Hematopoietic multipotent progenitor cell (in vitro differentiated cells): ENCODE measurements at regions not wholly inside any gene's neighbourhood (a gene's known extent, or its start where the extent isn't known, plus 50 kb on each side); places are given as distances from the start of the nearest gene placed in this dataset.
"Not testable (repeated sequence)": the region's sequence is repeated elsewhere in the genome, so short reads cannot be mapped to it uniquely, and the experiment has no call there.

Experiments used
- DNase-seq, 3 donors: peaks; one replicate each; pipeline ENCODE4 v3.0.0-alpha.2; 2011 to 2015; ENCODE audit warnings: low read depth in 2 of 3, low spot score in 2 of 3

DNA sequence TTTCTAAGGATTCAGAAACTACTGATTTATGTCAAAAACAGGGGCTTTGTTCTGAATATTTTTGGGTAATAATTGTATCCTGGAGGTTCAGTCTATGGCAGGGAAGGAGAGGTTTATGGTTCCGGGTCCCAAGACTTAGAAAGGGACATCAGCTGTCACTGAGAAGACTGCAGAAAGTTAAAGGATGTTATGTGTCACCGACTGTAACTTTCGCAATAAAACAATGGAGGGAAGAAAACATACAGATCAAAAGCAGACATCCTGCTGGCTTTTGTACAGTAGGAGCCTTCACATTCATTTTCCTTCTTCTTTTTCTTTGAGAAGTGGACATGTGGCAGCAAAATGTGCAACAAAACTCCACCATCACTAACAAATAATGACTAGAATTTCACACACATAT, 900.7 kb upstream of the SOX11 start:
- no peak for DNase-seq

DNA sequence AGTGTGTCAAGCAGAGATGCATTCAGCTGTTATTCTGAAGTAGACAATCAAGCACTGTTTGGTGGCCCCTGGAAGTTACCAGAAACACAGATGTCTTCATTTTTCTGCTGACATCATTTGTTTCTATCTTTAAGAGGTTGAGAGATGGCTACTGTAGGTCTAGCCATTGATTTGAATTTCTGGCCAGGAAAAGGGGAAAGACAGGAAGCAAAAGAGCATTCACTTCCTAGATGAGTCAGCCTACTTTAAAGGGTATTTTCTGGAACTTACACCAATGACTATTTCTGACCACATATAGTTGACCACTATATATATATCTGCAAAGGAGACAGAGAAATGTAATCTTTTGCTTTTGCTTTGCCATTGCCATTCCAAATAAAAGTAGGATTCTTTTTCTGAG, 900.1 kb upstream of the SOX11 start:
- DNase-seq, result no peak

DNA sequence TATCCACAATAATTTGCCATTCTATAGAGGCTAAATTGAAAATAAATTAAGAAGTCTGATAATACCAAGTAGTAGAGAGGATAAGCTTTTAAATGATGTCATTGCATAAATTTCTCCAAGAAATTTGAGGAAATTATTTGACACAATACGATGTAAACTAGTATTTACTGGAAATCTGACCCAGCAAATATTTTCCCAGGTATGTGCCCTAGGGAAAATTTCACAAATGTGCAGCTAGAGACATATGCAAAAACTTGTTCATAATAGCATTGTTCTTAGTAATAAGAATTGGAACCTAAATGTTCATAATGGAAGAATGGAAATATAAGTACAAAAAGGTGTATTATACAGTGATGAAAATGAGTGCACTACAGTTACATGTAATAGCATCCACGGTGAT, 888.8 kb upstream of the SOX11 start:
- no peak for DNase-seq

DNA sequence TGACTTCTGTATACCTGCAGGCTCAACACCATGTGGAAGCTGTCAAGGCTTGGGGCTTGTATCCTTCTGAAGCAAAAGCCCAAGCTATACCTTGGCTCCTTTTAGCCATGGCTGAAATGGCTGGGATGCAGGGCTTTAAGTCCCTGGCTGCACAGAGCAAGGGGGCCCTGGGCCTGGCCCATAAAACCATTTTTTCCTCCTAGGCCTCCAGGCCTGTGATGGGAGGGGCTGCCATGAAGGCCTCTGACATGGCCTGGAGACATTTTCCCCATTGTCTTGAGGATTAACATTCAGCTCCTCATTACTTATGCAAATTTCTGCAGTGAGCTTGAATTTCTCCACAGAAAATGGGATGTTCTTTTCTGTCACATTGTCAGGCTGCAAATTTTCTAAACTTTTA, 878.0 kb upstream of the SOX11 start:
- not testable (repeated sequence) for DNase-seq

DNA sequence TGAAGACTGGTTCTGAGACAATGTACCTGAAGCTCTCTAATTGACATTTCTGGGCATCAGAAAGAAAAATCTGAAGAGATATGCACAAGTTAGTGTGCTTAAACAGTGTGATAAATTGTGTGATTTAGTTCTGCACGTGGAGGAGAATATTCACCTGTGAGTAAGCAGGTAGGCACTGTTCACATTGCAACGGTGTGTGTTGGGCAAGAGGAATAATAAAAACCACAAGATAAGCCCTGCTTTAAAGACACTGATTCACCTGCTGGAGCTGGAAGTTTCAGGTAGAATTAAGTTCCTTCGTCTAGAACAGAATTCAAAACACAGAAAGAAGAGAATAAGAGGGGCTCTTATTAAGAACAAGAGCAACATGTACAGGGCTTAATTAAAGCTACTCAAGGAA, 864.3 kb upstream of the SOX11 start:
- no peak for DNase-seq

DNA sequence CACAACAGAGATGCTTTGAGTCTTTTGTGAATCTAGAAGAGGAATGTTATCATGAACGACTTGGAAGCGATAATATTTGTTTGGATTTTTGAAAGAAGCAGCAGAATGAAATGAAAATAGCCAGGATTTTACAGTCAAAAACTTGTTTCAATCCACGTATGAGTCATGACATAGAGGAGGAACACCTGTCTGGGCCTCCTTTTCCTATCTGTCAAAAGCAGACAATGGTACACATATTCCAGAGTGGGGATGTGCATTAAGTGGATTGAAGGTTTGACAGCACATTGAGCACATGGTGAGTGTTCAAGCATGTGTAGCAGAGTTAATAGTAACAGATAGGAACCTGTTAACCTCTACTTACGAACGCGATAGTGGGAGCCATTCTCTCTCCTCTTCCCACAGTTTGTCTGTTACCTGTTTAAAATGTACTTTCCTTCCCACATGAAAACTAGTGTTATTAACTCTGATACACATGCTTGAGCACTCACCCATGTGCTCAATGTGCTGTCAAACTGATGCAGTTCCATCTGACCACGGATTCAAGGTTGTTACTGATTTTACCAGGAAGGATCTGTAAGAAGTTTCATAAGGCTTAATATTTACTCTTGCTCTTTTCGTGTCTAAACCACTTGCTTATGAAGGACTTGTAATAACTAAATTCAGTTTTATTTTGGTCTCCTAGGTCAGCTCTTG, 863.4 kb upstream of the SOX11 start:
- no peak for DNase-seq

DNA sequence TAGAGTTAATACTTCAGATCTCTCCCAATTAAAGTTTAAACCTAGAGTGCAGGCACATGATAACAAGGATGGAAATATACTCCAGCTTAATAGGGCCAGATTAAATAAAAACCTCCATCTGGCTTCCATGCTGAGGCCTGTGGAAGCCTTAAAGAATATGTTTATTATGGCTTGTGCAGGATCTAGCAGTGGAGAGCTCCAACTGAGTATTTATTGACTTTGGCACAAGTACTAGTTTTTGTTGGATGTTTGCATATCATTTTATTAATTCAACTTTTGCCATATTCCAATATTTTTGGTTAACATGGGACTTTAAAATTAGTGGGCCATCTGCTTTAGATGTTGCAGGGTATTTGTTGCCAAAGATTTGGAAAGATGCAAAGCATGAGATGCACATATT, 860.4 kb upstream of the SOX11 start:
- DNase-seq, result no peak

DNA sequence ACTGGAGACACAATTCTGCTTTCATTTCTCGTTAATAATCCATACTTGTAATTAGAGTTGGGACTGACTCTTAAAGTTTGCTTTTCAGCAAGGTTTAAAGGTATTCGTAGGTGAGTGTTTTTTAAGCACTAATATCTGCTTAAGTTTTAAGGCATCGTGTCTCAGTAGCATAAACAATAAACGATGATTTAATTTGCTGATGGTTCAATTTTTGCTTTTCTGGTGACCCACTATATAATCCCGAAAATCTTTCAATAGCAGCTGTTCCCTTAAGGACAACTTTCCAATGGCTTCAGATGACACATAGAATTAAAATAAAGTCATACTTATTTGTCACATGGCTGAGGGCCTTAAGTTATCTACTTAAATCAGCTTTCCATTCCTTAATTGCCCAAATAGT, 859.5 kb upstream of the SOX11 start:
- no peak for DNase-seq

DNA sequence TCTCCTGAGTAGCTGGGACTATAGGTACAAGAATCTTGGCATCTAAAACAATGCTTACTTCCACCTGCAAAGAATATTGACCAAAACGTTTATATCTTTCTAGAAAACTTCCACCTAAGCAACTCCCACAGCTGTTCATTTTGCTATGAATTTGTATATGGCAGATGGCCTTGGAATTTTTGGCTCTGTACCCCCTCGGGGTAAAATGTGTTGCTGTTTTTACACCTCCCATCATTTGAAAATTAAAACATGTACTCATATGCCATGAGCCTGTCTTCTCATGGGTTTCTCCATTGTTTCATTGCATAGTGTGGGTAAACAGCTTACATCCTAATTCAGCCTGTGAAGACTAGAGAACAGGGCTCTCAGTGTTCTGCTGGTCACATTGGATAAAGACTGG, 853.6 kb upstream of the SOX11 start:
- DNase-seq, result no peak

DNA sequence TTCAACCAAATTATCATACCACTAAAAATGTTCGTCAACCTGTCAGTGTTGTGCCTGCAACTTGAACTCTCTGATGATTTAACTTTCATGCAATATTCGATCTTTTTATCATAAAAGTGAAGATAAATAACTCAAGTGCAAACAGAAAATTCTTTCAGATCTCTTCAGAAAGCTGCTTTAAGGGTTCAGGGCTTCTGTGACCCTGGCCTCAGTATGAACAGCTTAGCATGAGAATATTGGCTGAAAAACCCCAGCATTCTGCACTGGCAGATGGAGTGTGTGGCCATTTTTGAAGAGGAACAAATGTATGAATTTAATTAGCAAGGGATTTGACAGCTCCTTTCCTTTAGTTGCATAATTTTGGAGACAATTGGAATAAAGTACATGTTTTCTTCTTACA, 851.4 kb upstream of the SOX11 start:
- DNase-seq, result no peak

DNA sequence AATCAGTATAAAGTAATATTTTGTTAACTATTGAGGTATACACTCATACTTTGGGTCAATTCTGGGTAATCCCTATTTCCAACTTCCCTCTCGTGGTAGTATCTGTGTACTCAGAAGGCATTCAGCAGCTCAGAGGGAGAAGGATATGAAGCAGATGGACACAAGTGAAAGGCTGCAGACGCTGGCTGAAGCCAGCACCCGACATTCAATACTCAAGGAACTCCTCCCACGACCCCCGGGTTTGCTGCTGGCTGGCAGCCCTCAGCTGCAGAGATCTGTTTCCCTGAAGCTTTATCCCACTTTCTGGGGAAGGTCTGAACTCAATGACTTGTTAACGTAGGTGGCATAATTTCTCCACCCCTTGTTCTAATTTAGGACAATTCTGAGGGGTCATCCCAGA, 847.3 kb upstream of the SOX11 start:
- DNase-seq, result no peak

DNA sequence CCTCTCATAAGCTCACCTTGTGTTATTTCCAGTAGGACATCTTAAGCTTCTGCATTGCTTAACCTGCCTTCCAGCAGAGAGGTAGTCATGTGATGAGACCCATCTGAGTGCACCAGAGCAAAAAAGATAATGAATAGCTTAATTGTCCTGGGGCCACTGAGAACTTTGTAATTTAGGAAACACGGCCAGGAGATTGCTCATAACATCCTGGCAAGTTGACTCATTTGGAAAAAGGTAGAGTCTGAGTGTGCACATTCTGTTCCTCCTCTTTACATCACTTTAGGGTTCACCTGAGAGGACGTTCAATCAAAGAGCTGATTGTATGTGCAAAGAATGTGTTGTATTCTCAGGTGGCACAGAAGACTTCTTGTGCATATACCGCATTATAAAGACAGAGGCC, 830.2 kb upstream of the SOX11 start:
- no peak for DNase-seq

DNA sequence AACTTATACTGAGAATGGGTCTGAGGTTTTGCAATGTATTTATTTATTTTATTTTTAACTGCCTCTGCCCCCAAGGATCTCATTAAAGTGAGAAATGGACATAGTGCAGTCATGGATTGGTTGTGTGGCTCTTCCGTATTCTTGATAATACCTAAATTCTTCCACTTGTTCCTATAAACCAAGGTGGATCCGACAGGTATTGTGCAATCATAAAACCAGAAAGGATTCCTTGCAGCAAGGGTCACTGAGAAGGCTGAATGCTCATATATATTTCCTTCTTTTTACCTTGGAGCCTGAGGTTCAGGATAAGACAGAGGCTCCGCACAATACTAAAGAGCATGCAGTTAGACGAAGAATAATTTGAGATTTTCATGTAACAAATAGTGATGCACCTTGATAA, 826.0 kb upstream of the SOX11 start:
- DNase-seq, result no peak

DNA sequence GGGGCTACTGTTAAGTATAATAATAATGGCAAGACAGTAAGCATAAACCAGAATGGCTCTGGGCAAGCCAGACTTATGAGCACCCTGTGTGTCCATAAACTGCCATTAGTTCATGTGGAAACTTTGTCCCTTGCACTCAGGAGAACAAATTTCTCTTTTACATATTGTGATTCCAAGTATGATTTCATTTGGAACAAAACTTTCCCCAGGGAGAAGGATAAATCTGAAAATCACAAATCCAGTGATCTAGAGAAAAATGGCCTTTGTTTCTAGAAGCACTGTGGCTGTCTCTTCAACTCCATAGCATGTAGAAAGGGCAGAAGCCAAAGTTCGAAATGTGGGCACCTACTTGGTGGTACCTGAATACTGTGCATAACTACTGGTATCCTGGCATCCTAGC, 823.7 kb upstream of the SOX11 start:
- DNase-seq, result no peak

DNA sequence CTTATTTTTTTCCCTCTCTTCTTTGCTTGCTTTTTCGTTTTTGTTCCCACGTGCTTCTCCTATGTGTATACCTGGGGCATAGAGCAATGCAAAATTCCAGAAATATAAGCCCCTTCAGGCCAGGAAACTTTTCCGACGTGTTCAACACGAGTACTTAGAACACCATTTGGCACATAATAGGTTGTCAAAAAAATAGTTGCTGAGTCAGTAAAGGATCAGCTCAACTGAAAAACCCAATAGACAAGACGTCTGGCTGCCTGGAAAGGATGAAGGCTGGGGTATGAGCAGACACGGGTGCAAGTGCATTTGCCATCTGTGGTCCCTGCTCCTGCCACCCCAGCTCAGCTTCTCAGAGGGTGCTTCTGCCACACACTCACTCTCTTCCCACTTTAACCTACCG, 823.0 kb upstream of the SOX11 start:
- DNase-seq, result no peak

DNA sequence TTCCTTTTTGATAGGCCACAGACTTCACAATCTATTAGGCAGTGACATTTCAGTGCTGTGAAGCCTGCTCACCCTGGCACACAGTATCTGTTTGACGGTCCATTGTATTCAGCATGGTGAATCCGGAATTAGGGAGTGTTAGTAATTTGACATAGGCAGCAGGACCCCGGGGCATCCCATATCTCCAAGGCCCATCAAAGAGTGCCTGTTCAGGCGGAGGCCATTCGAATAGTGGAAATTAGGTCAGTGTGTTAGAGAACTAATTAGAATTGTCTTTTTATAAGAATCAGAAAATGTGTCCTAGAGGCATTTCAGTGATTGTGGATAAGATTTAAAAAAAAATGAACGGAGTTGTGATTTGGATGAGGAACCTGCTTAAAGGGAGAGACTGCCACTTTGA, 818.8 kb upstream of the SOX11 start:
- no peak for DNase-seq

DNA sequence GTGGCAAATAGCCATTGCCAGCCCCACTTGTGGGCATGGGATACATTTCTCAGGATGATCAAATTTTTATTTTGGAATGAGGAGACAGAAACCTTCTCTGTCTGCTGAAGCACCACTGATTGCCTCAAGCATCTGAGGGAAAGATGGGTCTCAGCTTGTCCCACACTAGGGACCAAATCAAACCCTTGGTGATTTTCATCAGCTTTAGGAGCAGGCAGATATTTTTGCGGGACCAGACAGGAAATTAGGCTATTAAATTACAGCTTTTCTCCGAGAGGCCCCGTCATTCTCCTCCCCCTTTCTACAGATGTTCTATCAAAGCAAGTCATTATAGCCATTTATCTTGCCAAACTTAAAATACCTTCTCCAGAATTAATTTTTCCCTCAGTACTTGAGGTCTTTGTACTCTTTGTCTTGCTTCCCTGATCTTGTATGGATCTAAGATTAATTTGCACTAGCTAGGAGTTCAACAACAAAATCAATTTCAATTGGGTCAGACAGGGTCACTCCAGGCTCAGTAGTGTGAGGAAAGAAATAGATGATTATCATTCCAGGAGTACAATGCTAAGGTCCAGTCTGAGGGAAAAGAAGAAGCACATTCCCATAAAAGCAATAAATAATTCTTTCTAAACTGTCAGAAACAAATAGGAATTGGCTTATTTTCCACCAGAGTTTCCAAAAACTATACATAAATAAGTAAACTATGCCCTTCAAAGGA, 818.1 kb upstream of the SOX11 start:
- no peak for DNase-seq

DNA sequence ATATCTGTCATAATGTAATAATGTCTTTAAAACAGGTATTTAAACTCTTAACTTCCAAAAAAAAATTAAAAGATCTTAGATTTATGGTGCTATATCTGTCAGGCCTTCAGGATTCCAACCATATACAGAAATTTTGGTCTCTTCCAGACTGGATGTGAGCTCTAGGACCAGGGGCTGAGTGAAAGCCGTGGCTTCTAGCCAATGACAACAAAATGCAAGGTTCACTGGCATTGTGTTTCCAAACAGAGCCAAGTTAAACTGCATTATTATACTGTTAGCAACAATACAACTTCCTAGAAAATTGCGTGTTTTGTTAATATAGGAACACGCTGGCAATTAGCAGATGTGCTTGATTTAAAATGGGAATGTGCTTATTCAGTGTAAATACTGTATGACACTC, 809.8 kb upstream of the SOX11 start:
- DNase-seq, result no peak

DNA sequence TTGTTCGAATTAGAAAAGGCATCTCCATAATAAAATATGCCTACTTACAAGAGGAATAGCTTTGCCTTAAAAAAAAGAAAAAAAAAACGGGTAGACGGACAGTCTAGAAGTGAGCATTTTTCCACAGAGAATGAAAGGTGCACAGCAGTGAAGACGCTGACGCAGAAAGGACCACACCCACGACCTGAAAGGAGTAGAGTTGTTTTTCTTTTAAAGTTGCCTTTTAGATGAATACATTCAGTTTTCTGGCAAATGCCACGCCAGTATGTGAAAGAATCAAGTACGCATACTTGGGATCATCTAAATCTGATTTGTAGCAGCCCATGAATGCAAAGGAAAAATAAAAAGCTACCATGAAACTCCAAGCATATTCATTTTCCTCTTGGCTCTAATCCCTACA, 809.2 kb upstream of the SOX11 start:
- DNase-seq, result no peak

DNA sequence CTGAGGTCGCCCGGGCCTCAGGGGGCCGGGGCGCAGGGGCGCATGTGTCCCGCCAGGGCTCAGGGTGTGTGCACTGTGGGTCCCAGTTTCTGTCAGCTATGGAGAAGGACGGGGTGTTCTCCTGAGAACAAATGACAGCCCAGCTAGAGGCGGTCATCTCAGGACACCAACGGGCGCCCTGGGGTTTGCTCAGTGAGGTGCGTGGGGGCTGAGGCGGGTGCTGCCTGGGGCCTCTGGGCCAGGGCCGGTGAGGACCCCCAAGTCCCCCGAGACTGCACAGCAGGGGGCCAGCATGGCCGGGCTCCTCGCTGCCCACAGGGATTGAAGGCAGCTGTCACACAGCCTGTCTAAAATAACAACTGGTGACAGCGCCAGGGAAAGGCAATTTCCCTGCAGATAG, 808.8 kb upstream of the SOX11 start:
- no peak for DNase-seq

DNA sequence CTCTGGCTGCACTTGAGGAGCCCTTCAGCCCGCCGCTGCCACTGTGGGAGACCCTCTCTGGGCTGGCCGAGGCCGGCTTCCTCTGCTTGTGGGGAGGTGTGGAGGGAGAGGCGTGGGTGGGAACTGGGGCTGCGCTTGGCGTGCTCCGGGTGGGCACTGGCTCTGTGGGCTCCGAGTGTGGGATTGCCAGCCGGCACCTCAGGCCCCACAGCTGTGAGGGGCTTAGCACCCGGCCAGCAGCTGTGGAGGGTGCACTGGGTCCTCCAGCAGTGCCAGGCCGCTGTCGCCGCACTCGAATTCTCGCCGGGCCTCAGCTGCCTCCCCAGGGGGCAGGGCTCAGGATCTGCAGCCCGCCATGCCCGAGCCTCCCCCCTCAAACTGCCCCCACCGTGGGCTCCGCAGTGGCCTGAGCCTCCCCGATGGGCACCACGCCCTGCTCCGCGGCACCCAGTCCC, 808.0 kb upstream of the SOX11 start:
- DNase-seq, result no peak

DNA sequence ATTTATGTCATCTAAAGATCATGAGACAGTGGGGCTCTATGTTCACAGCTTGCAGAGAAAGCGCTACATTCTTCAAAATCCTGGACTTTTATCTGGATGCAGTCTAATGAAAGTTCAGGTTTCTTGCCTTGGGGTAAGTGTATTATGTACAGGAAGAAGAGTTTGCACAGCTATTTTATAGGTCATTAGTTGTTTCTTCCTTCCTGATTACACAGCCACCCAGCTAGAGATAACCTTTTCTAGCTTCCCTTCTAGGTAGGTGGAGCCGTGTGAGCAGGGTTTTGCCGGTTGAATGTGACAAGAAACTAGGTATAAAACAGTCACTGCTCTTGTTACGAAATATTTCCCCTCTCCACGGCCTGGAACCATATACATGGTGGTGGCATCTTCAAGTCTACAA, 800.8 kb upstream of the SOX11 start:
- DNase-seq, result no peak

DNA sequence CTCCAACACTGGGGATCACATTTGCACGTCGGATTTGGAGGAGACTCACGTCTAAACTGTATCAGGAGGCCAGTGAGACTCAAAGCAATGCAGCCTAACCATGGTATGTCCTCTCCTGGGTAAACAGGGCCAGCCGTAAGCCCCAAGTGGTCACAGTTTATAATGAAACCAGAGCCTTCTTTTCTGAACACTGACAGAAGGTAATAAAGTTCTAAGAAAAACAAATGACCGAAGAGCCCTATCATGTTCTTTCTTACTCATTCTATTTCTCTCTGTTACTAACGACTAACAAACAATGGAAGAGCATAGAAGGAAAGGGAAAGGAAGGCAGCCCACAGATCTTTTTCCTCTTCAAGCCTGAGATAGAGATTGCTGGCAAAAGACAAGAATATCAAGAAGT, 796.8 kb upstream of the SOX11 start:
- no peak for DNase-seq
